Mesenchymal stem cell (in vitro differentiated cells and primary cell): ENCODE measurements at regions not wholly inside any gene's neighbourhood (a gene's known extent, or its start where the extent isn't known, plus 50 kb on each side); places are given as distances from the start of the nearest gene placed in this dataset.

Experiments used
- DNase-seq: peaks from one replicate; pipeline ENCODE4 v3.0.0-alpha.2; 2013
- H2AFZ ChIP-seq: one replicate; pipeline ENCODE4 v1.6.1; 2013; ENCODE audit warnings: low read depth, mild to moderate bottlenecking, control low read depth, inconsistent platforms, low read length, moderate library complexity
- H2AK5ac ChIP-seq: 2 replicates; pipeline ENCODE4 v1.6.1; 2013; ENCODE audit warnings: low read length, moderate library complexity, mild to moderate bottlenecking, inconsistent platforms; ENCODE audit not compliant: severe bottlenecking
- H2BK120ac ChIP-seq: one replicate; pipeline ENCODE4 v1.6.1; 2013; ENCODE audit warnings: low read depth, mild to moderate bottlenecking, inconsistent platforms, low read length, moderate library complexity
- H2BK12ac ChIP-seq, 2 experiments: one replicate each; pipeline ENCODE4 v1.6.1; 2013; ENCODE audit warnings: inconsistent platforms in 2 of 2, low read length in 2 of 2, mild to moderate bottlenecking in 2 of 2, moderate library complexity in 2 of 2, control low read depth in 1 of 2
- H2BK15ac ChIP-seq: one replicate; pipeline ENCODE4 v1.6.1; 2013; ENCODE audit warnings: mild to moderate bottlenecking, low read depth, inconsistent platforms; ENCODE audit not compliant: poor library complexity, severe bottlenecking
- H2BK5ac ChIP-seq: 2 replicates; pipeline ENCODE4 v1.6.1; 2013; ENCODE audit warnings: low read depth, mild to moderate bottlenecking, low read length, control low read depth, inconsistent platforms; ENCODE audit not compliant: poor library complexity, severe bottlenecking
- H3K14ac ChIP-seq, 2 experiments: one replicate each; pipeline ENCODE4 v1.6.1; 2013; ENCODE audit warnings: inconsistent platforms in 2 of 2, low read length in 2 of 2, control low read depth in 1 of 2, mild to moderate bottlenecking in 1 of 2, moderate library complexity in 1 of 2
- H3K18ac ChIP-seq, 2 experiments: one replicate each; pipeline ENCODE4 v1.6.1; 2013; ENCODE audit warnings: inconsistent platforms in 2 of 2, low read length in 2 of 2, control low read depth in 1 of 2, low read depth in 1 of 2, mild to moderate bottlenecking in 1 of 2
- H3K23ac ChIP-seq, 2 experiments: one replicate each; pipeline ENCODE4 v1.6.1; 2013; ENCODE audit warnings: inconsistent platforms in 2 of 2, low read length in 2 of 2, mild to moderate bottlenecking in 2 of 2, moderate library complexity in 2 of 2, control low read depth in 1 of 2
- H3K27ac ChIP-seq: 2 replicates; pipeline ENCODE4 v1.5.1; 2013; ENCODE audit warnings: mild to moderate bottlenecking, moderate library complexity, low read length, control low read depth, inconsistent platforms; ENCODE audit not compliant: poor library complexity, severe bottlenecking
- H3K27me3 ChIP-seq, 2 experiments: 2 replicates each; pipeline versions ENCODE4 v1.6.1 to v1.7.0; 2013; ENCODE audit warnings: low read length in 2 of 2, mild to moderate bottlenecking in 2 of 2, moderate library complexity in 2 of 2, control low read depth in 1 of 2, inconsistent platforms in 1 of 2; ENCODE audit not compliant: control insufficient read depth in 1 of 2, insufficient read depth in 1 of 2
- H3K36me3 ChIP-seq, 2 experiments: 2 replicates each; pipeline versions ENCODE4 v1.6.1 to v1.7.0; 2013; ENCODE audit warnings: low read length in 2 of 2, control low read depth in 1 of 2, inconsistent platforms in 1 of 2, low read depth in 1 of 2, mild to moderate bottlenecking in 1 of 2; ENCODE audit not compliant: insufficient read depth in 2 of 2, control insufficient read depth in 1 of 2
- H3K4ac ChIP-seq, 2 experiments: one replicate each; pipeline ENCODE4 v1.6.1; 2013; ENCODE audit warnings: inconsistent platforms in 2 of 2, low read length in 2 of 2, mild to moderate bottlenecking in 2 of 2, moderate library complexity in 2 of 2, control low read depth in 1 of 2, low read depth in 1 of 2
- H3K4me1 ChIP-seq: 2 replicates; pipeline ENCODE4 v1.6.1; 2013; ENCODE audit warnings: low read depth, low read length, control low read depth; ENCODE audit not compliant: control insufficient read depth, insufficient read depth
- H3K4me2 ChIP-seq: 2 replicates; pipeline ENCODE4 v1.6.1; 2013; ENCODE audit warnings: low read length, mild to moderate bottlenecking, inconsistent platforms; ENCODE audit not compliant: poor library complexity, severe bottlenecking
- H3K4me3 ChIP-seq, 2 experiments: 2 replicates each; pipeline versions ENCODE4 v1.5.1 to v1.7.0; 2013; ENCODE audit warnings: low read length in 2 of 2, mild to moderate bottlenecking in 2 of 2, control low read depth in 1 of 2, low read depth in 1 of 2; ENCODE audit not compliant: insufficient read depth in 1 of 2
- H3K79me1 ChIP-seq: replicated peaks from 2 replicates; pipeline ENCODE4 v1.6.1; 2013; ENCODE audit warnings: mild to moderate bottlenecking, control low read depth, low read length, inconsistent platforms; ENCODE audit not compliant: poor library complexity, severe bottlenecking
- H3K9ac ChIP-seq: 2 replicates; pipeline ENCODE4 v1.7.0; 2013; ENCODE audit warnings: mild to moderate bottlenecking, low read length, moderate library complexity
- H3K9me3 ChIP-seq: 2 replicates; pipeline ENCODE4 v1.7.0; 2013; ENCODE audit warnings: mild to moderate bottlenecking, low read length; ENCODE audit not compliant: control insufficient read depth
- H4K8ac ChIP-seq: one replicate; pipeline ENCODE4 v1.6.1; 2013; ENCODE audit warnings: inconsistent platforms, mild to moderate bottlenecking, low read length, moderate library complexity
- H4K91ac ChIP-seq: one replicate; pipeline ENCODE4 v1.6.1; 2013; ENCODE audit warnings: mild to moderate bottlenecking, low read length, inconsistent platforms
- WGBS: methylation state at CpG from one replicate; pipeline ENCODE4 v1.1.7; 2013; ENCODE audit warnings: mixed read lengths; 5-methylcytosine and 5-hydroxymethylcytosine counted together

DNA sequence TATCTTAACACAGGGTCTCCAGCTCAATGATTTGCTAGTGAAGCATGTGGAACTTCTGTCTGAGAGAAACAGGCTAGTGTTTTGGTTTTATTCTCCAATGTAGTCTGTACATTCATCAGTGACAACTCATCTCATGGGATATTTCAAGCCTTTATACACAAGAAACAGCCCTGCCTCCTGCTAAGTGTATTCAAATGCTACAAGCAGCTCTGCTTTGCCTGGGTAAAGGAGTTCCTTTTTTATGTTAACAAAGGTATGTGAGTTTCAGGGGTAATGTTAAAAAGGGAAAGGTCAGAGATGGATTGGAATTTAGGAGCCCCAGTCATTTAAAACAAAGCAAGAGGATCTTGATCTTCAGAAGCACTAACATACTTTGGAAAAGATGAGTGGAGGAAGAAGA lies 498.7 kb downstream of the ISL1 start:
- no peak overlapping the region for H3K9ac ChIP-seq
- no peaks in the 10 kb centered on the region for H3K36me3 ChIP-seq
- no peak overlapping the region for H3K4me2 ChIP-seq
- no peak overlapping the region for H2BK5ac ChIP-seq
- no peak overlapping the region for H2BK15ac ChIP-seq
- H4K91ac ChIP-seq, result no peak overlapping the region
- no peak overlapping the region for H3K4ac ChIP-seq
- H2BK12ac ChIP-seq, result no peak overlapping the region
- no peak overlapping the region for H2BK120ac ChIP-seq
- no peak overlapping the region for H3K23ac ChIP-seq
- H3K79me1 ChIP-seq, result no peaks in the 10 kb centered on the region
- no peak overlapping the region for H4K8ac ChIP-seq
- peaks cover 9% of the 10 kb centered on the region for H3K9me3 ChIP-seq
- H2AK5ac ChIP-seq, result no peak overlapping the region
- no peaks in the 10 kb centered on the region for H3K4me1 ChIP-seq
- H3K18ac ChIP-seq, result no peak overlapping the region
- H3K14ac ChIP-seq, result no peak overlapping the region
- H3K27ac ChIP-seq, result no peak overlapping the region
- H3K4me3 ChIP-seq, result no peak overlapping the region
- peak; percentile 52 for DNase-seq
- H3K27me3 ChIP-seq, result no peaks in the 10 kb centered on the region
- no peak overlapping the region for H2AFZ ChIP-seq

DNA sequence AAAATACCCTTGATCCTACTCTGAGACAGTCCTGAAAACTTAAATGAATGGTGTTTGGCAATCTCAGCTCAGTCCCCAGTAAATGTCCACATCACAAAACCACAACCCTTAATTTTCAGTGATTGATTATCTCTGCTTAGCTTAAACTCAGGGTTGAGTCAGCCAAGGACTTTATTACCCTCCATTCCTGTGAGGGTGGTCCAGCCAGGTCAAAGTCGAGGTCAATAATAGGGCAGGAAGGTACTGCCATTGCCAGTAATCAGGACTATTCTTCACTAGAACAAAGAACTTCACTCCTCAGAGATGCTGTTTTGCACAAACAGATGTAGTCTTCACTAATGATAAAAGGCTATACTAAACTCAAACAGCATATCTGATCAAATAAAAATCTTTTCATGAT lies 499.4 kb downstream of the ISL1 start:
- Histone ChIP-seq H2BK15ac (no peak overlapping the region), H3K4me3 (no peak overlapping the region), H3K14ac (no peak overlapping the region), H3K27me3 (no peaks in the 10 kb centered on the region), H3K9me3 (peaks cover 2% of the 10 kb centered on the region), H3K79me1 (no peaks in the 10 kb centered on the region), H3K4ac (no peak overlapping the region), H3K36me3 (no peaks in the 10 kb centered on the region), H3K27ac (no peak overlapping the region), H2BK12ac (no peak overlapping the region), H2BK120ac (no peak overlapping the region), H3K4me2 (no peak overlapping the region), H3K23ac (no peak overlapping the region), H3K9ac (no peak overlapping the region), H2BK5ac (no peak overlapping the region), H2AK5ac (no peak overlapping the region), H4K91ac (no peak overlapping the region), H3K18ac (no peak overlapping the region), H4K8ac (no peak overlapping the region), H2AFZ (no peak overlapping the region), H3K4me1 (no peaks in the 10 kb centered on the region)
- 0% methylated on average over 1 of the region's 1 CpG for WGBS
- DNase-seq, result peak; percentile 30

DNA sequence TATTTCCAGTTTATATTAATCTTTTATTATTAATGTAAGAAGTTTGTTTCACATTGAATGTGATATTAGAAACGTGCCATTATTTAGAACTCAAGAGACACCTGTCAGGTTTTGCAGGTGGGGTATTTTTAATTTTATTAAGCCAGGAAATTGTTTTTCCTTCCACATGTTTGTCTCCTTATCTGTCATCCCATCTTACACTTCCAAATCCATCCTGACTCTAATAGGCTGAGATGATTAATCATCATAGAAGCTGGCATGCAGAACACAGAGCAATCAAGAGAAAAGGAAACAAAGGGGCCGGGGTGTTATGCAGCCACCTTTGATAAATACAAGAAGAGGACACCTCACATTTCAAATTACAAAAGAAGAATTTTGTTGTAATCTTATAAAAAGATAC lies 506.5 kb downstream of the ISL1 start:
- H2BK15ac ChIP-seq, result no peak overlapping the region
- DNase-seq, result no peak
- H3K23ac ChIP-seq, result no peak overlapping the region
- H4K8ac ChIP-seq, result no peak overlapping the region
- no peaks in the 10 kb centered on the region for H3K4me1 ChIP-seq
- no CpG with 5 or more reads among the region's 2 CpGs for WGBS
- no peak overlapping the region for H4K91ac ChIP-seq
- H3K4me3 ChIP-seq, result no peak overlapping the region
- H3K27ac ChIP-seq, result no peak overlapping the region
- H3K4me2 ChIP-seq, result no peak overlapping the region
- H2BK5ac ChIP-seq, result no peak overlapping the region
- no peaks in the 10 kb centered on the region for H3K79me1 ChIP-seq
- no peak overlapping the region for H2AFZ ChIP-seq
- no peak overlapping the region for H3K18ac ChIP-seq
- no peak overlapping the region for H3K4ac ChIP-seq
- no peak overlapping the region for H2BK120ac ChIP-seq
- H3K27me3 ChIP-seq, result no peaks in the 10 kb centered on the region
- H3K14ac ChIP-seq, result no peak overlapping the region
- H2BK12ac ChIP-seq, result no peak overlapping the region
- H3K9ac ChIP-seq, result no peak overlapping the region
- no peaks in the 10 kb centered on the region for H3K9me3 ChIP-seq
- no peaks in the 10 kb centered on the region for H3K36me3 ChIP-seq
- H2AK5ac ChIP-seq, result no peak overlapping the region

DNA sequence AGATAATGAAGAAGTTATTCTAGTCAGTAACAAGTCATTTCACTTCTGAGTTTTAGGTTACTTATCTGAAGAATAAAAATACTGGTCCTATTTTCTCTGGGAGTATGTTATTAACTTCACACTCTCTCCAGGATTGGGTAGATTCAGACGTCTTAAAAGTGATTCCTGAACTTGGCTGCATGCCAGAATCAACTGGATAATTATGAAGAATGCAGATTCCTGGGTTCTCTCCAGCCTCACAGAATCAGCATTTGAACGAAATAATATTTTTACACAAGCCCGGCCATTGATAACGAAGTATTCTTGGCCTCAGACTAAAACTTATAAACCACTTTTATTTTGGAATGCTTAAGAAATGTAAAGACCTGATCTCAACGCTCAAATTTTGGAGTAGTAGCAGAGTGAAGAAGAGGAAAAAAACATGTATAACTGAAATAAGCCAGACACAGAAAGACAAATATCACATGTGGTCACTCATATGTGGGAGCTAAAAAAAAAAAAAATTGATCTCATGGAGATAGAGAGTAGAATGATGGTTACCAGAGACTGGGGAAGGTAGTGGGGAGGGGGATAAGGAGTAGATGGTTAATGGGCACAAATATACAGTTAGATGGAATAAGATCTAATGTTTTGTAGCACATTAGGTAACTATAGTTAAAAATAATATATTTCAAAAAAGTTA lies 507.3 kb downstream of the ISL1 start:
- Histone ChIP-seq H2BK12ac (no peak overlapping the region), H3K27me3 (no peaks in the 10 kb centered on the region), H4K91ac (no peak overlapping the region), H3K9ac (no peak overlapping the region), H3K27ac (no peak overlapping the region), H3K4me1 (no peaks in the 10 kb centered on the region), H2BK120ac (no peak overlapping the region), H3K4me2 (no peak overlapping the region), H3K18ac (no peak overlapping the region), H2AK5ac (no peak overlapping the region), H2BK15ac (no peak overlapping the region), H2BK5ac (no peak overlapping the region), H3K4me3 (no peak overlapping the region), H3K36me3 (no peaks in the 10 kb centered on the region), H3K4ac (no peak overlapping the region), H3K9me3 (no peaks in the 10 kb centered on the region), H3K79me1 (no peaks in the 10 kb centered on the region), H3K14ac (no peak overlapping the region), H3K23ac (no peak overlapping the region), H4K8ac (no peak overlapping the region), H2AFZ (no peak overlapping the region)
- WGBS, result 50% methylated on average over 1 of the region's 5 CpGs
- no peak for DNase-seq
